Stomach (tissue), 4 donors: ENCODE measurements at regions not wholly inside any gene's neighbourhood (a gene's known extent, or its start where the extent isn't known, plus 50 kb on each side); places are given as distances from the start of the nearest gene placed in this dataset.

ENCODE experiments used
- CTCF ChIP-seq, 7 experiments: fragments of 450-650 bp in 4 of 7; fragments of 200-600 bp in 3 of 7; sonication (generic) in 3 of 7; IDR thresholded peaks; one replicate each; pipeline ENCODE4 v1.5.1; 2016 to 2019; ENCODE audit warnings: antibody characterized with exemption in 7 of 7, control low read depth in 2 of 7, mild to moderate bottlenecking in 1 of 7
- POLR2A ChIP-seq, 4 donors: fragments of 450-650 bp; IDR thresholded peaks; one replicate each; pipeline ENCODE4 v1.6.1; 2016; ENCODE audit warnings: antibody characterized with exemption in 4 of 4, control low read depth in 2 of 4, mild to moderate bottlenecking in 1 of 4, moderate library complexity in 1 of 4
- POLR2AphosphoS5 ChIP-seq, 3 donors: sonication (generic); formaldehyde crosslinking; IDR thresholded peaks; one replicate each; pipeline ENCODE4 v1.6.1; 2016; ENCODE audit warnings: antibody characterized with exemption in 3 of 3

- TF ChIP-seq POLR2AphosphoS5 (IDR thresholded peaks at IDR 0.05) (no peak), CTCF (IDR thresholded peaks at IDR 0.05) (no peak), POLR2A (IDR thresholded peaks at IDR 0.05) (no peak)
Measured at GRCh38 chr15:56783857-56784661, 50.8 kb upstream of the ZNF280D start.
